ENCODE measurements at regions not wholly inside any gene's neighbourhood (a gene's known extent, or its start where the extent isn't known, plus 50 kb on each side); places are given as distances from the start of the nearest gene placed in this dataset.

- Mint-ChIP-seq H3K9me3 (no peaks in the 10 kb centered on the region), H3K27ac (no peak overlapping the region), H3K4me1 (peaks cover 21% of the 10 kb centered on the region), H3K4me3 (no peak overlapping the region), H3K27me3 (peaks cover 28% of the 10 kb centered on the region)
- ATAC-seq (no peak), DNase-seq (no peak)
Observed at GRCh38 chr17:72424505-72425117, 303.8 kb downstream of the SOX9 start.

GRCh38 chr17:72425133-72425793 is 304.4 kb downstream of the SOX9 start:
- H3K27me3 Mint-ChIP-seq: peaks cover 25% of the 10 kb centered on the region
- peak overlapping the region in 1 of 2 donors; percentile 12 for H3K27ac Mint-ChIP-seq
- H3K4me1 Mint-ChIP-seq: peaks cover 20% of the 10 kb centered on the region
- no peaks in the 10 kb centered on the region for H3K9me3 Mint-ChIP-seq
- H3K4me3 Mint-ChIP-seq: no peak overlapping the region
- no peak for ATAC-seq
- DNase-seq: no peak

- no peaks in the 10 kb centered on the region for H3K9me3 Mint-ChIP-seq
- ATAC-seq (no peak), DNase-seq (no peak)
- no peak overlapping the region for H3K27ac Mint-ChIP-seq
- H3K4me3 Mint-ChIP-seq: no peak overlapping the region
- H3K27me3 Mint-ChIP-seq: peaks cover 24% of the 10 kb centered on the region
- peaks cover 15% of the 10 kb centered on the region for H3K4me1 Mint-ChIP-seq
Observed at GRCh38 chr17:72425794-72426168, 305.0 kb downstream of the SOX9 start.

GRCh38 chr17:72426321-72426720 is 305.5 kb downstream of the SOX9 start:
- ATAC-seq (no peak), DNase-seq (no peak)
- Mint-ChIP-seq H3K4me1 (peaks cover 10% of the 10 kb centered on the region), H3K27me3 (peaks cover 28% of the 10 kb centered on the region), H3K9me3 (no peaks in the 10 kb centered on the region), H3K27ac (no peak overlapping the region), H3K4me3 (no peak overlapping the region)

- Mint-ChIP-seq H3K27me3 (peaks cover 30% of the 10 kb centered on the region), H3K4me1 (peaks cover 1% of the 10 kb centered on the region), H3K27ac (no peak overlapping the region), H3K4me3 (no peak overlapping the region), H3K9me3 (no peaks in the 10 kb centered on the region)
- DNase-seq (no peak), ATAC-seq (no peak)
Observed at GRCh38 chr17:72426948-72427760, 306.3 kb downstream of the SOX9 start.

GRCh38 chr17:72427761-72428109 is 306.9 kb downstream of the SOX9 start:
- no peak overlapping the region for H3K4me3 Mint-ChIP-seq
- ATAC-seq: no peak
- peaks cover 36% of the 10 kb centered on the region for H3K27me3 Mint-ChIP-seq
- DNase-seq: no peak
- H3K4me1 Mint-ChIP-seq: no peaks in the 10 kb centered on the region
- no peak overlapping the region for H3K27ac Mint-ChIP-seq
- no peaks in the 10 kb centered on the region for H3K9me3 Mint-ChIP-seq

- H3K4me1 Mint-ChIP-seq: no peaks in the 10 kb centered on the region
- peaks cover 40% of the 10 kb centered on the region for H3K27me3 Mint-ChIP-seq
Observed at GRCh38 chr17:72429066-72429638, 308.3 kb downstream of the SOX9 start.

GRCh38 chr17:72430611-72431432 is 310.0 kb downstream of the SOX9 start:
- peaks cover 37% of the 10 kb centered on the region for H3K27me3 Mint-ChIP-seq
- ATAC-seq: no peak

More at GRCh38 chr17:72429066-72429638, 308.3 kb downstream of the SOX9 start:
- no peak overlapping the region for H3K27ac Mint-ChIP-seq
- ATAC-seq (no peak), DNase-seq (no peak)
- no peak overlapping the region for H3K4me3 Mint-ChIP-seq
- no peaks in the 10 kb centered on the region for H3K9me3 Mint-ChIP-seq

GRCh38 chr17:72432143-72432621 is 311.4 kb downstream of the SOX9 start:
- H3K4me3 Mint-ChIP-seq: no peak overlapping the region
- no peaks in the 10 kb centered on the region for H3K9me3 Mint-ChIP-seq
- ATAC-seq: no peak
- H3K27me3 Mint-ChIP-seq: peaks cover 32% of the 10 kb centered on the region
- DNase-seq: no peak
- no peak overlapping the region for H3K27ac Mint-ChIP-seq
- no peaks in the 10 kb centered on the region for H3K4me1 Mint-ChIP-seq

More at GRCh38 chr17:72430611-72431432, 310.0 kb downstream of the SOX9 start:
- no peak for DNase-seq
- Mint-ChIP-seq H3K4me1 (no peaks in the 10 kb centered on the region), H3K9me3 (no peaks in the 10 kb centered on the region), H3K4me3 (no peak overlapping the region), H3K27ac (no peak overlapping the region)

GRCh38 chr17:72432881-72433280 is 312.1 kb downstream of the SOX9 start:
- Mint-ChIP-seq H3K27ac (no peak overlapping the region), H3K27me3 (peaks cover 28% of the 10 kb centered on the region), H3K9me3 (no peaks in the 10 kb centered on the region), H3K4me3 (no peak overlapping the region), H3K4me1 (no peaks in the 10 kb centered on the region)
- ATAC-seq (no peak), DNase-seq (no peak)

- DNase-seq: no peak
- Mint-ChIP-seq H3K27ac (no peak overlapping the region), H3K9me3 (no peaks in the 10 kb centered on the region), H3K27me3 (peaks cover 28% of the 10 kb centered on the region), H3K4me1 (no peaks in the 10 kb centered on the region), H3K4me3 (no peak overlapping the region)
- no peak for ATAC-seq
Observed at GRCh38 chr17:72433797-72434196, 313.0 kb downstream of the SOX9 start.

- Mint-ChIP-seq H3K9me3 (peaks cover 0 to 3% of the 10 kb centered on the region in 2 donors), H3K27me3 (peaks cover 28% of the 10 kb centered on the region), H3K4me1 (no peaks in the 10 kb centered on the region), H3K27ac (no peak overlapping the region), H3K4me3 (no peak overlapping the region)
- DNase-seq (no peak), ATAC-seq (no peak)
Observed at GRCh38 chr17:72434581-72434980, 313.8 kb downstream of the SOX9 start.

GRCh38 chr17:72434991-72435618 is 314.3 kb downstream of the SOX9 start:
- H3K4me3 Mint-ChIP-seq: no peak overlapping the region
- H3K27ac Mint-ChIP-seq: no peak overlapping the region
- ATAC-seq (no peak), DNase-seq (no peak)
- peaks cover 28% of the 10 kb centered on the region for H3K27me3 Mint-ChIP-seq
- H3K9me3 Mint-ChIP-seq: peaks cover 4 to 8% of the 10 kb centered on the region in 2 donors
- H3K4me1 Mint-ChIP-seq: no peaks in the 10 kb centered on the region

- Mint-ChIP-seq H3K27ac (no peak overlapping the region), H3K27me3 (peaks cover 8% of the 10 kb centered on the region), H3K4me3 (no peak overlapping the region), H3K9me3 (peaks cover 4 to 9% of the 10 kb centered on the region in 2 donors), H3K4me1 (no peaks in the 10 kb centered on the region)
- no peak for DNase-seq
- no peak for ATAC-seq
Observed at GRCh38 chr17:72438783-72439182, 318.0 kb downstream of the SOX9 start.
